GM18909 (cell line): ENCODE measurements at regions not wholly inside any gene's neighbourhood (a gene's known extent, or its start where the extent isn't known, plus 50 kb on each side); places are given as distances from the start of the nearest gene placed in this dataset.
A peak's percentile ranks its signal among the peaks of the same experiment; 100 is the strongest.

ENCODE experiments used
- ATAC-seq: cut with Tn5 transposase; IDR thresholded peaks from one replicate; pipeline ENCODE4 v1.9.1; 2021; ENCODE audit warnings: mild to moderate bottlenecking; ENCODE audit not compliant: unreplicated experiment, poor library complexity

DNA sequence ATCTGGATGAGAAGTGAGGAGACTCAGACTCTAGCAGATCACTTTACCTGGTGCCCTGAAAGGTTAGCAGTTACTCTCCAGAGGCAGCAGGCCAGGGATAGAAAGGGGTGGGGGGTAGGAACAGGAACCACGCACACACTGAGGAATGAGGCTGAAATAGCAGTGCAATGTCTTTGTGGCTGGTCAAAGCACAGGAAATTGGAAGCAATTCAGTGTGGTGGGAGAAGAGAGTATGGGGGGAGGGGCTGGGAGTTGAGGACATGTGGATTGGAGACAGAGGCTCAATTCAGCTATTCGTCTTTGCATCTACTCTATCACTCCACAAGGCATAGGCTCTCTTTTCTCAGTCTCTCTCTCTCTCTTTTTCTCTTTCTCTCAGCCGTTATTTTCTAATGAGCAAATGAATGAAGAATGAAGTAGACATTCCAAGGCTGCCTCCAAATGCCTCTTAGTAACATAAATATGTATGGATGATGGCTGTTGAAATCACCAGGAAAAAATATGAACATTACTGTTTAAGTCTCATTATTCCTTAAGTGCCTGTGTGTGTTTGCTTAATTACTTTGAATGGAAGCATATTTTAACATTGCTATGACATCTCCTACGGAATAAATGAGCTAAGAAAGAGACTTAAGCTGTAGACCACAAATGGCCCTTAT, 979.4 kb downstream of the TSN start:
- ATAC-seq, result no peak

DNA sequence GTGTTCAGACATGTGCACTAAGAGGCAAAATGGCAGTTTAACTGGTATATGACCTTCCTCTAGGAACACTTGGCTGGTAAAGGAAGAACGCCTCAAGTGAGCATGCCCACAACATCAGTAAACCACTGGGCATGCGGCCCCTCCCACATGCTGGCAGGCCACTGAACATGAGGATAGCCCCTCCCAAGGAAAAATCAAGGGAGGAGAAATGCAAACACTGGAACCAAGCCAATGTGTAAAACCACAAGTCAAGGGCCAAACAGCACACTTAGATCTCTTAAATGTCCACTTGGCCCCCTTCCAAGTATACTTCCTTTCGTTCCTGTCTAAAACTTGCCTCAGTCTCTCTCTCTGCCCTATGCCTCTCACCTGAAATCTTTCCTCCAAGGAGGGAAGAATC, 980.8 kb downstream of the TSN start:
- no peak for ATAC-seq

- peak; percentile 84 for ATAC-seq
These were observed 982.1 kb downstream of the TSN start for GRCh38 chr2:122737429-122738077.

- ATAC-seq, result no peak
These were observed 984.5 kb downstream of the TSN start for GRCh38 chr2:122739732-122740593.

DNA sequence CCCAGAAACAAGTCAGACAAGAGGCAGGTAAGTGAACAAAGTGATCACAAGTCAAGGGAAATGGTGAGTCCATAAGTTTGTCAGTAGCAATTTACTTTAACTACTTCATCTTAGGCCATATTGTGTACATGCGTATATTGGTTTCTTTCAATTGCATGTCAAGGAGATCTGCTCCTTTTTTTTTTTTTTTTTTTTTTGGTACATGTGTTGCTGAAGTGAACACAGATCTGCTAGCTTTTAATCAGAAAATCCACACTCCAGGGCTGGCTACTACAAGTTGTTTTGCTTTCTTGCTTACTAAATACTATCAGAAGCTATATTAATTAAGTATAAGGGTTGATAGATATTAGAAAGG, 985.1 kb downstream of the TSN start:
- no peak for ATAC-seq

DNA sequence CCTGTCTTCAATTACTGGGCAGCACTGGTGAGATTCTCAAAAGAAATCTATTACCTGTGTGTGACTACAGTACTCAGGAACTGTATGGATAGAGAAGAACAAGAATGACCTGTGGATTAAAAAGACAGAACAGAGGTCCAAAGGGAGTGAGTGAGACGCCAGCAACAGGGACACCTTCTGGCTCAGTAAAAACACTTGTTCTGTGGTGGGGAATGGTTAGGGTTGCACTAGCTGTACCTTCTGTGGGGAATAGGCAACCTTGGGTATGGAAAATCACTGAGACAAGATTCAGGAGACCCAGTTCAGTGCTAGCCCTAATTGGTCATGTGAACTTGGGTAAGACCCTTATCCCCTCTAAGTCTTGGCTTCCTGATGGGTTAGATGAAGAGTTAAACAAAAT, 986.0 kb downstream of the TSN start:
- ATAC-seq, result no peak

- ATAC-seq, result no peak
These were observed 987.7 kb downstream of the TSN start for GRCh38 chr2:122743021-122743675.

DNA sequence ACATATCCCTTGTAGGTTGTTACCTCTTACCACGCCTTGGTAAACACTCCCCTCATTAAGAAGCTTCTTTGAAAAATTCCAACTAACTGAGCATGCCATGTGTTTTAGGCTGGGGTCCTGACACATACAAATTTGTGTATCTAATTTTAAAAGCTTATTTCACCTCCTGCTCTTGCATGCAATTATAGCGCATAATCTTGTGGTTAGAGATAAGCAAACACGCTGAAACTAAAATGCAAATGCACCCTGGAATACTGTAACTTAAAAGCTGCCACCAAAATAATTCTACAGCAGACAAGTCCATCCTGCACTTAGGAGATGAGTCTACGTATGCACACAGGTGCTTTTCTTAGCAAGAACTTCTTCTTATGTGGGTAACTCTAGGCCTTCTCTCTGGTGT, 990.2 kb downstream of the TSN start:
- no peak for ATAC-seq

DNA sequence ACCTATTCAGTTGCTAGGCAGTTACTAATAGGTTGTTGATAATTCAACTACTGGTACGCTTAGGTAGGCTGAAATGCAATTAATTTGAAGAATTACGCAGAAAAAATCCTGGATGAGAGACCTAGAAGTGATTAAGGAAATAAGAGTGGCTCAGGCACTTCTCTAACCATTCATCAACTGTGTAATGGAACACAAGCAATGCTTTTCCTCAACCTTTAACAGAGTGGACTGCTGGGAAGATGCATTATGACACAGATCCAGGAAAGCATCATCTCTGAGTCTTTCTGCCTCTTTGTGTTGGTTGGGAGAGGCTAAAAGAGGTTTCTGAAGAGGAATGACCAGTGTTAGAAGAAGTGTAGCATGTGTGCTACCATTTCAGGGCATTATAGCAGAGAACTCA, 992.2 kb downstream of the TSN start:
- ATAC-seq, result no peak

DNA sequence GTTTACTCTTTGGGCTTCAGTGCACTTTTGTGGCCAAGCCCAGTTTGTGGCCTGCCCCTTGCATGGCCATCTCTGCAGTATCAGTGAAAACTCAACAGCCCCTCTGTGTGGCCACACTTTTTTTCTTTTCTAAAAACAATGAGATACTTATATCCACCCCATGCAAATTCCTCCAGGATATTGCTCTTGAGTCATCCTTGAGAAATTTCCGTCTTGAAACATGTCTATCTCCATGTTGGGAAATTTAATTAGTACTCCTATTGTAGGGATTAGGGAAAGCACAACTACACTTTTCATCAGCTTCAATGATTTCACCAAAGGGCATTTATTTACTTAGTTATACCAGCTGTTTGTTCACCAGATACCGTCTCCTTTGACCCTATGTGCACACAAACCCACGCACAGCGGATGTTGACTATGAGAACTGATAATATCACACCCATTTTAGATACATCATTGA, 993.1 kb downstream of the TSN start:
- ATAC-seq, result no peak

- ATAC-seq, result no peak
These were observed 994.0 kb downstream of the TSN start for GRCh38 chr2:122749405-122749804.

DNA sequence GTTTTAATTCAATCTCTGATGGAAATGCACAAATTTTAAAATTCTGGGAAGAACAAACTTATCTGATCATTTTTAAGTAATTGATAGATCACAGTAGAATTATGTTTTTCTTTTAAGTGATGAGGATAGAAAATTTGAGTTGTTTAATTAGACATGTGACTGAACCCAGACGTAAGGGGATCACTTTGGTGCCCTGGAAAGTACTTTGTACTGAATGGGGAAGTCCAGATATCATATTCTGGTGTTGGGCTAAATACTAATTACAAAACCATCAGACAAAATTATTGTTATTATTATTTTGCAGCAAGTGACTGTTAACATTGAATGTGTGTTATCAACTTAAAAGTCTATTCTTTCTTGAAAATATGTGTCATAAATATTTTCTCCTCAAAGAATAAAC, 994.6 kb downstream of the TSN start:
- no peak for ATAC-seq

- ATAC-seq, result no peak
These were observed 995.4 kb downstream of the TSN start for GRCh38 chr2:122750808-122751207.

- no peak for ATAC-seq
These were observed 997.9 kb downstream of the TSN start for GRCh38 chr2:122753336-122753735.

DNA sequence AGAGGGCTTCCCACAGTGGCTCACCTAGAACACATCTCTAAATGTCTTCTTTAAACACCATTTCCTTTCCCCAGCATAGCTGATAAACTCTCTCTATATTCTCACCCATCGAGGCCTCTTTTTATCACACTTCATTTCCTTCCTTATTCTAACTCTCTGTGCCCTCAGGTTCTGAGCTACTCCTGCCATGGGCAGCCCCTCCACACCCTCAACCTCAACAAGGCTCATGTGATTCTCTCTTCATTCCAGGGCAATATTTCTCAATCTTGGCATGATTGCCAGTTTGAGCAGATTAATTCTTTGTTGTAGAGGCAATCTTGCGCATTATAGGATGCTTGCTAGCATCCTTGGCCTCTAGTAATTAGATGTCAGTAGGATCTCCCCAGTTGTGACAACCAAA, 999.1 kb downstream of the TSN start:
- no peak for ATAC-seq

GRCh38 chr2:122755281-122755780, 999.9 kb downstream of the TSN start:
- no peak for ATAC-seq

DNA sequence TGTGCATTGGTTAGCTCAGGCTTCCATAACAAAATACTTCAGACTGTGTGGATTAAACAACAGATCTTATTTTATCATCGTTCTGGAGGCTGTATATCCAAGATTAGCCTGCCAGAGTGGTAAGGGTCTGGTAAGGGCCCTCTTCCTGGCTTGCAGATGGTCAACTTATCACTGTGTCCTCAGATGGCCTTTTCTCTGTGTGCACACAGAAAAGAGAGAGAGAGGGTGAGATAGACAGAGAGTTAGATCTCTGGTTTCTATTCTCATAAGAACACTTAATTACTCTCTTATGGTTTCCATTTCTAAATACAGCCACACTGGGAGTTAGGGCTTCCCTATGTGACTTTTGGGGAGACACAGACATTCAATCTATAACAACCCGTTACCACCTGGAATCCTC, 1003.5 kb downstream of the TSN start:
- ATAC-seq, result no peak

GRCh38 chr2:122764014-122764413, 1008.6 kb downstream of the TSN start:
- ATAC-seq, result no peak

GRCh38 chr2:122780251-122780650, 1024.8 kb downstream of the TSN start:
- ATAC-seq, result no peak

DNA sequence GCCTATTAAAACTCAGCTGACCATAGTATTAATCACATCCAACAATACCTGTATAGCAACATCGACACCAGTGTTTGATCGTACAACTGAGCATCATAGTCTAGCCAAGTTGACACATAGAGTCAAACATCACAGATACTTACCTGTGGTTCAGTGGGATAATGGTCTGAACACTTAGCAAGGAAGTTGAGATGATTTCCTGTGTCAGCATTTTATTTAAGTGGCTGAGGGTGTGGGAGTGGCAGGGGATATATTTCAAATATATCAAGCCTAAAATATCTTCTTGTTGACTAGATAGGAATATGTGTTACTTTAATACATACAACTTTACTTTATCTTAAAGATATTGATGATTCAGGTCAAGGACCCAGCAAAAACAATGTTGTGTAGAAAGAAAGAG, 1038.6 kb downstream of the TSN start:
- no peak for ATAC-seq

GRCh38 chr2:122795763-122796162, 1040.3 kb downstream of the TSN start:
- no peak for ATAC-seq
